Loucy (cell line): ENCODE measurements at regions not wholly inside any gene's neighbourhood (a gene's known extent, or its start where the extent isn't known, plus 50 kb on each side); places are given as distances from the start of the nearest gene placed in this dataset.

Experiments used
- EZH2phosphoT487 ChIP-seq: fragments of 200-600 bp; IDR thresholded peaks from 2 replicates; pipeline ENCODE4 v1.6.1; 2018; ENCODE audit warnings: antibody characterized with exemption, mild to moderate bottlenecking, moderate library complexity, borderline replicate concordance
- TF ChIP-seq, protein P1 (sequence below): fragments of 200-600 bp; sonication (generic); conservative IDR thresholded peaks from 2 replicates; pipeline ENCODE4 v1.5.1; 2014; ENCODE audit warnings: mild to moderate bottlenecking, antibody characterized with exemption, low read length

- TF ChIP-seq, protein P1, sequence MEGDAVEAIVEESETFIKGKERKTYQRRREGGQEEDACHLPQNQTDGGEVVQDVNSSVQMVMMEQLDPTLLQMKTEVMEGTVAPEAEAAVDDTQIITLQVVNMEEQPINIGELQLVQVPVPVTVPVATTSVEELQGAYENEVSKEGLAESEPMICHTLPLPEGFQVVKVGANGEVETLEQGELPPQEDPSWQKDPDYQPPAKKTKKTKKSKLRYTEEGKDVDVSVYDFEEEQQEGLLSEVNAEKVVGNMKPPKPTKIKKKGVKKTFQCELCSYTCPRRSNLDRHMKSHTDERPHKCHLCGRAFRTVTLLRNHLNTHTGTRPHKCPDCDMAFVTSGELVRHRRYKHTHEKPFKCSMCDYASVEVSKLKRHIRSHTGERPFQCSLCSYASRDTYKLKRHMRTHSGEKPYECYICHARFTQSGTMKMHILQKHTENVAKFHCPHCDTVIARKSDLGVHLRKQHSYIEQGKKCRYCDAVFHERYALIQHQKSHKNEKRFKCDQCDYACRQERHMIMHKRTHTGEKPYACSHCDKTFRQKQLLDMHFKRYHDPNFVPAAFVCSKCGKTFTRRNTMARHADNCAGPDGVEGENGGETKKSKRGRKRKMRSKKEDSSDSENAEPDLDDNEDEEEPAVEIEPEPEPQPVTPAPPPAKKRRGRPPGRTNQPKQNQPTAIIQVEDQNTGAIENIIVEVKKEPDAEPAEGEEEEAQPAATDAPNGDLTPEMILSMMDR, result no peak
- no peak for TF ChIP-seq EZH2phosphoT487
Measured at GRCh38 chr9:89901920-89902319, 297.1 kb downstream of the GADD45G start.
